Neural cell (in vitro differentiated cells): ENCODE measurements at regions not wholly inside any gene's neighbourhood (a gene's known extent, or its start where the extent isn't known, plus 50 kb on each side); places are given as distances from the start of the nearest gene placed in this dataset.

Experiments used
- H2AFZ ChIP-seq: fragments of 200-600, 300-800 bp; sonication (generic), shearing (Covaris generic); 2 replicates; pipeline ENCODE4 v1.6.0; 2014; ENCODE audit warnings: low read depth, mild to moderate bottlenecking, antibody characterized with exemption, low read length, moderate library complexity
- H3F3A ChIP-seq: fragments of 200-600 bp; shearing (Covaris generic); 2 replicates; pipeline ENCODE4 v1.6.1; 2016; ENCODE audit warnings: mild to moderate bottlenecking, moderate library complexity, mixed read lengths, antibody characterized with exemption, low read length; ENCODE audit not compliant: insufficient read depth, poor library complexity, severe bottlenecking
- H3K27ac ChIP-seq: fragments of 200-600, 300-800 bp; sonication (generic), shearing (Covaris generic); 2 replicates; pipeline ENCODE4 v1.5.1; 2014; ENCODE audit warnings: mild to moderate bottlenecking, low read length, moderate library complexity
- H3K27me3 ChIP-seq: fragments of 300-800, 200-600 bp; sonication (generic), shearing (Covaris generic); 2 replicates; pipeline ENCODE4 v1.6.0; 2014; ENCODE audit warnings: mild to moderate bottlenecking, low read depth, low read length, moderate library complexity; ENCODE audit not compliant: insufficient read depth
- H3K36me3 ChIP-seq: fragments of 300-800, 200-600 bp; sonication (generic), shearing (Covaris generic); 2 replicates; pipeline ENCODE4 v1.5.1; 2014; ENCODE audit warnings: mild to moderate bottlenecking, antibody characterized with exemption, low read length, moderate library complexity; ENCODE audit not compliant: insufficient read depth
- H3K4me2 ChIP-seq: fragments of 300-800, 200-600 bp; sonication (generic), shearing (Covaris generic); 2 replicates; pipeline ENCODE4 v1.6.0; 2014; ENCODE audit warnings: mild to moderate bottlenecking, low read length
- H3K4me3 ChIP-seq: fragments of 300-800, 200-600 bp; sonication (generic), shearing (Covaris generic); 2 replicates; pipeline ENCODE4 v1.5.1; 2014; ENCODE audit warnings: mild to moderate bottlenecking, low read length, moderate library complexity
- H3K79me2 ChIP-seq: fragments of 200-600 bp; shearing (Covaris generic); replicated peaks from 2 replicates; pipeline ENCODE4 v1.6.0; 2014; ENCODE audit warnings: mild to moderate bottlenecking, low read length, moderate library complexity; ENCODE audit not compliant: insufficient read depth
- H3K9ac ChIP-seq: fragments of 300-800, 200-600 bp; sonication (generic), shearing (Covaris generic); 2 replicates; pipeline ENCODE4 v1.6.1; 2016; ENCODE audit warnings: mild to moderate bottlenecking, low read length, mixed read lengths
- H3K9me2 ChIP-seq: fragments of 200-600 bp; shearing (Covaris generic); 2 replicates; pipeline ENCODE4 v1.6.1; 2016; ENCODE audit warnings: mild to moderate bottlenecking, low read length, mixed read lengths; ENCODE audit not compliant: insufficient read depth
- H3K9me3 ChIP-seq: fragments of 200-600, 300-800 bp; sonication (generic), shearing (Covaris generic); 2 replicates; pipeline ENCODE4 v1.6.1; 2016; ENCODE audit warnings: mild to moderate bottlenecking, mixed run types, low read length, moderate library complexity, mixed read lengths
- H4K20me1 ChIP-seq: fragments of 200-600 bp; shearing (Covaris generic); 2 replicates; pipeline ENCODE4 v1.6.1; 2016; ENCODE audit warnings: mild to moderate bottlenecking, mixed run types; ENCODE audit not compliant: insufficient read depth
- CTCF ChIP-seq: fragments of 450-650 bp; IDR thresholded peaks from 2 replicates; pipeline ENCODE4 v1.5.1; 2014; ENCODE audit warnings: antibody characterized with exemption, mild to moderate bottlenecking, moderate library complexity; ENCODE audit not compliant: poor library complexity, severe bottlenecking
- EP300 ChIP-seq: fragments of 450-650 bp; conservative IDR thresholded peaks from 2 replicates; pipeline ENCODE4 v1.6.1; 2014; ENCODE audit warnings: antibody characterized with exemption, mild to moderate bottlenecking, moderate library complexity; ENCODE audit not compliant: poor library complexity, severe bottlenecking
- EZH2 ChIP-seq: fragments of 200-600, 300-800 bp; shearing (Covaris generic), sonication (generic); IDR thresholded peaks from 2 replicates; pipeline ENCODE4 v1.6.1; 2014; ENCODE audit warnings: antibody characterized with exemption, low read length, borderline replicate concordance, mild to moderate bottlenecking; ENCODE audit not compliant: insufficient read depth, poor library complexity, severe bottlenecking
- MXI1 ChIP-seq: fragments of 450-650 bp; conservative IDR thresholded peaks from 2 replicates; pipeline ENCODE4 v1.6.1; 2014; ENCODE audit warnings: antibody characterized with exemption, mild to moderate bottlenecking; ENCODE audit not compliant: poor library complexity, severe bottlenecking
- POLR2AphosphoS5 ChIP-seq: IDR thresholded peaks from 2 replicates; pipeline ENCODE4 v1.6.1; 2012
- RAD21 ChIP-seq: fragments of 450-650 bp; conservative IDR thresholded peaks from 2 replicates; pipeline ENCODE4 v1.6.1; 2014; ENCODE audit warnings: antibody characterized with exemption, mild to moderate bottlenecking, moderate library complexity
- REST ChIP-seq: IDR thresholded peaks from 2 replicates; pipeline ENCODE4 v1.6.1; 2012; ENCODE audit warnings: borderline replicate concordance
- SMC3 ChIP-seq: fragments of 450-650 bp; conservative IDR thresholded peaks from 2 replicates; pipeline ENCODE4 v1.6.1; 2014; ENCODE audit warnings: antibody characterized with exemption, mild to moderate bottlenecking, moderate library complexity; ENCODE audit not compliant: poor library complexity
- TAF1 ChIP-seq: IDR thresholded peaks from 2 replicates; pipeline ENCODE4 v1.6.1; 2012; ENCODE audit warnings: low read depth

GRCh38 chr1:193593147-193593885, 406.9 kb upstream of the B3GALT2 start:
- Histone ChIP-seq H3K36me3 (no peaks in the 10 kb centered on the region), H3K4me3 (no peak overlapping the region), H3K9me3 (no peaks in the 10 kb centered on the region), H3K27me3 (no peaks in the 10 kb centered on the region), H2AFZ (no peak overlapping the region), H3K79me2 (no peaks in the 10 kb centered on the region), H4K20me1 (no peaks in the 10 kb centered on the region), H3K9ac (no peak overlapping the region), H3K4me2 (no peak overlapping the region), H3K9me2 (no peaks in the 10 kb centered on the region), H3K27ac (no peak overlapping the region), H3F3A (peaks cover 9% of the 10 kb centered on the region)
- TF ChIP-seq REST = no peak
- no peak for TF ChIP-seq MXI1
- TF ChIP-seq CTCF = no peak
- TF ChIP-seq RAD21 = no peak

- H3K36me3 ChIP-seq = no peaks in the 10 kb centered on the region
- no peaks in the 10 kb centered on the region for H3K27me3 ChIP-seq
- H3F3A ChIP-seq = peaks cover 11% of the 10 kb centered on the region
- H3K9me2 ChIP-seq = no peaks in the 10 kb centered on the region
- H3K9ac ChIP-seq = no peak overlapping the region
- no peak for TF ChIP-seq CTCF
- TF ChIP-seq SMC3 = no peak
- no peak for TF ChIP-seq EZH2
- TF ChIP-seq EP300 = no peak
- no peak for TF ChIP-seq POLR2AphosphoS5
- no peak for TF ChIP-seq TAF1
- TF ChIP-seq RAD21 = no peak
- TF ChIP-seq REST = no peak
- no peak for TF ChIP-seq MXI1
- H3K79me2 ChIP-seq = no peaks in the 10 kb centered on the region
- H3K4me2 ChIP-seq = no peak overlapping the region
- no peak overlapping the region for H3K27ac ChIP-seq
- H2AFZ ChIP-seq = no peak overlapping the region
- no peaks in the 10 kb centered on the region for H3K9me3 ChIP-seq
- no peaks in the 10 kb centered on the region for H4K20me1 ChIP-seq
- no peak overlapping the region for H3K4me3 ChIP-seq
Observed at GRCh38 chr1:193592317-193592716, 405.9 kb upstream of the B3GALT2 start.
